Stomach (tissue), 4 donors: ENCODE measurements at regions not wholly inside any gene's neighbourhood (a gene's known extent, or its start where the extent isn't known, plus 50 kb on each side); places are given as distances from the start of the nearest gene placed in this dataset.

Experiments
- EP300 ChIP-seq: sonication (generic); formaldehyde crosslinking; IDR thresholded peaks from one replicate; pipeline ENCODE4 v1.6.1; 2017; ENCODE audit warnings: antibody characterized with exemption
- POLR2A ChIP-seq, 4 donors: fragments of 450-650 bp; IDR thresholded peaks; one replicate each; pipeline ENCODE4 v1.6.1; 2016; ENCODE audit warnings: antibody characterized with exemption in 4 of 4, control low read depth in 2 of 4, mild to moderate bottlenecking in 1 of 4, moderate library complexity in 1 of 4
- POLR2AphosphoS5 ChIP-seq, 3 donors: sonication (generic); formaldehyde crosslinking; IDR thresholded peaks; one replicate each; pipeline ENCODE4 v1.6.1; 2016; ENCODE audit warnings: antibody characterized with exemption in 3 of 3
- TF ChIP-seq, protein P1 (sequence below), 7 experiments: fragments of 450-650 bp in 4 of 7; fragments of 200-600 bp in 3 of 7; sonication (generic) in 3 of 7; IDR thresholded peaks; one replicate each; pipeline ENCODE4 v1.5.1; 2016 to 2019; ENCODE audit warnings: antibody characterized with exemption in 7 of 7, control low read depth in 2 of 7, mild to moderate bottlenecking in 1 of 7

GRCh38 chr6:113481910-113482309 is 375.2 kb upstream of the MARCKS start:
- TF ChIP-seq, protein P1, sequence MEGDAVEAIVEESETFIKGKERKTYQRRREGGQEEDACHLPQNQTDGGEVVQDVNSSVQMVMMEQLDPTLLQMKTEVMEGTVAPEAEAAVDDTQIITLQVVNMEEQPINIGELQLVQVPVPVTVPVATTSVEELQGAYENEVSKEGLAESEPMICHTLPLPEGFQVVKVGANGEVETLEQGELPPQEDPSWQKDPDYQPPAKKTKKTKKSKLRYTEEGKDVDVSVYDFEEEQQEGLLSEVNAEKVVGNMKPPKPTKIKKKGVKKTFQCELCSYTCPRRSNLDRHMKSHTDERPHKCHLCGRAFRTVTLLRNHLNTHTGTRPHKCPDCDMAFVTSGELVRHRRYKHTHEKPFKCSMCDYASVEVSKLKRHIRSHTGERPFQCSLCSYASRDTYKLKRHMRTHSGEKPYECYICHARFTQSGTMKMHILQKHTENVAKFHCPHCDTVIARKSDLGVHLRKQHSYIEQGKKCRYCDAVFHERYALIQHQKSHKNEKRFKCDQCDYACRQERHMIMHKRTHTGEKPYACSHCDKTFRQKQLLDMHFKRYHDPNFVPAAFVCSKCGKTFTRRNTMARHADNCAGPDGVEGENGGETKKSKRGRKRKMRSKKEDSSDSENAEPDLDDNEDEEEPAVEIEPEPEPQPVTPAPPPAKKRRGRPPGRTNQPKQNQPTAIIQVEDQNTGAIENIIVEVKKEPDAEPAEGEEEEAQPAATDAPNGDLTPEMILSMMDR (IDR thresholded peaks at IDR 0.05), result no peak
- TF ChIP-seq POLR2AphosphoS5 (IDR thresholded peaks at IDR 0.05) (no peak), POLR2A (IDR thresholded peaks at IDR 0.05) (no peak), EP300 (no peak)
